Activated T-cell treated with anti-CD3 and anti-CD28 coated beads for 24 hours (primary cell): ENCODE measurements at regions not wholly inside any gene's neighbourhood (a gene's known extent, or its start where the extent isn't known, plus 50 kb on each side); places are given as distances from the start of the nearest gene placed in this dataset.

ENCODE experiments used
- DNase-seq: peaks from one replicate; pipeline ENCODE4 v3.0.0-alpha.2; 2020; ENCODE audit warnings: low read depth

GRCh38 chr18:78213361-78213994 is 766.1 kb upstream of the SALL3 start:
- DNase-seq = no peak

DNA sequence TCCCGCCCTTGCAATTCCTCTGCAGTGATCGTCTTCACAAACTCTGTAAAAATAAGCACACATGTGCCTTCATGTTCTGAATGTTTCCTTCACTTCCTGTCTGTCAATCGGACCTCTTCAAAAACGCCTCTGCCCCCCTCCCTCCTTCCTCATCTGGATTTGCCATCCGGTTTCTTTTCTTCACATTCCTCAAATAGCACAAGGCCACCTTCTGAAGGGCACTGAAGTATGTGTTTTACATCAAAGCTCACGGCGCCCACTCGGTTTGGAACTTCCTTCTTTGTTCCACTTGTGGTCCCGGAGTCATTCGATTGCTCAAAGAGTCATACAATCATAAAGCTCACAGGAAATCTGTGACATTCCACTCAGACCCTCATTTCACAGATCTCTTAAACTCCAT is 758.1 kb upstream of the SALL3 start:
- DNase-seq = no peak

- DNase-seq = no peak
Measured at GRCh38 chr18:78228974-78229373, 750.6 kb upstream of the SALL3 start.

- DNase-seq = no peak
Measured at GRCh38 chr18:78230911-78231310, 748.7 kb upstream of the SALL3 start.

DNA sequence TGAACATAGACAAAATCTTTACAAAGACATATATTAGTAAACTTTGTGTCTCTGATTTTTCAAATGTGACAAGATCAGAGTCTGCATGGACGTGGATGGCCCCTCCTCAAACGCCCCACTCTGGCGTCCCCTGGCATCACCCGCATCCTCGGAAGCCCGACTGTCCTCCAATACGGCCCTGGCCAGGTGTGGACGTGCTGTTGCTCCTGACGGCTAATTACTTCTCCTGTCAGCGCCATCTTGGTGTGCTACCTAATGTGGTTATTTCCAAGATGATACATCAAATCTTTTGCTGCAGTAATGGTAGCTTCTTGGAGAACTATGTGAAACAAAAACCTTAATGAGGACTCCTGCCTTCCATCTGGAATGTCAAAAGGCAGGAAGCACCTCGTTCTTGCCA is 747.4 kb upstream of the SALL3 start:
- DNase-seq = no peak

GRCh38 chr18:78237864-78238263 is 741.8 kb upstream of the SALL3 start:
- no peak for DNase-seq

DNA sequence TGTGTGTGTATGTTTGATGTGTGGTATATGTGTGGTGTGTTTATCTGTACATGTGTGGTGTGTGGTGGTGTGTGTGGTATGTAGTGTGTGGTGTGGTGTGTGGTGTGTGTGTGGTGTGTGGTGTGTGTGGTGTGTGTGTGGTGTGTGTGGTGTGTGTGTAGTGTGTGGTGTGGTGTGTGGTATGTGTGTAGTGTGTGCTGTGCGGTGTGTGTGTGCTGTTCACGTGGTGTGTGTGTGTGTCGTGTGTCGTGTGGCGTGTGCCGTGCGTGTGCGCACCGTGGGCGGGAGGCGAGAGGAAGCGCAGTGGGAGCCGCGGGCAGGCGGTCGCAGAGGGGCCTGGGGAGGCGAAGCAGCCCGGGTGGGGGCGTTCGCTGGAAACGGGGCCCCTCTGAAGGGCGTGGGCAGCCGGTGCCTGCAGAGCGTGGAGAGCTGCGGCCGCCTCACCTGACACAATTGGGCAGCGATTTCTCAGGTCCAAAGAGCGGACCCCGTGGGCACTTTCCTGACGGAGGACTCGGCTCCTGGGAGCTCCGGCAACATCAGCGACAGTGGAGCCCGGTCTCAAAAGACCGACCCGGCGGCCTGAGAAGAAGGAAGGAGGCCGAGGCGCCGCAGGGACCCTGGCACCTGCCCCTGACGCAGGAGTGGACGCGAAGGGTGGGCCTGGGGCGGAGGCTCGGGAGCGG is 741.1 kb upstream of the SALL3 start:
- DNase-seq = no peak

GRCh38 chr18:78239090-78239457 is 740.5 kb upstream of the SALL3 start:
- no peak for DNase-seq

- DNase-seq = no peak
Measured at GRCh38 chr18:78240101-78240500, 739.5 kb upstream of the SALL3 start.

GRCh38 chr18:78240627-78241252 is 738.9 kb upstream of the SALL3 start:
- DNase-seq = no peak

DNA sequence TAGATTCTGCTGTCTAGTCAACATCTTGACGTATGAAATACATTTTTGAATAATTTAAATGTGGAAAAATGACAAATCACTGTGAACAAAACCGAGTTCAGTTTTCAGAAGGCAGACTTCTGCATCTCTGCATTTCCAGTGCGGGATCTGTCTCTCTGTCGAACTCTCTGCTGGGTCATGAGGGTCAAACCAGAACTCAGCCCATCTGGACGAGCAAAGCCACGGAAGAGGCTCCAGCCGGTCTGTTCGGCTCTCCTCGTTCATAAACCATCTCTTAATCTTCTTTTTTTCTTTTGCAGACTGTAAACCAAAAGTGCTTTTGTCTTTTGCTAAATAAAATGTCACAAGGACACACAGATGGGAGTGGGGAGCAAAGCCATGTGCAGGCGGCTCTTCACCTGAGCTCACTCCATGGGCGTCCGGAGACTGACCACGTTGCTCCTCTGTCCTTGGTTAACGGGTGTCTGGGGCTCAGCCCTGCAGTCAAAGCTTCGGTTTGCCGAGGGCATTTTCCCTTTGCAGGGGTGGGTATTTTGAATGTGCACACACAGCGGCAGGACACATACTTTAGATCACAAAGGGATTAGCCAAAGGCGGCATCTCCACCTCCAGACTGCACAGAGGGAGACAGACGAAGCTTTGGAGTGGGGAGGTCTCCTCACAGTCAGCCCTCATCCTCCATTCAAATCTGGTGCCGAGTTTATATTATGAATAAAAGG is 737.9 kb upstream of the SALL3 start:
- no peak for DNase-seq

DNA sequence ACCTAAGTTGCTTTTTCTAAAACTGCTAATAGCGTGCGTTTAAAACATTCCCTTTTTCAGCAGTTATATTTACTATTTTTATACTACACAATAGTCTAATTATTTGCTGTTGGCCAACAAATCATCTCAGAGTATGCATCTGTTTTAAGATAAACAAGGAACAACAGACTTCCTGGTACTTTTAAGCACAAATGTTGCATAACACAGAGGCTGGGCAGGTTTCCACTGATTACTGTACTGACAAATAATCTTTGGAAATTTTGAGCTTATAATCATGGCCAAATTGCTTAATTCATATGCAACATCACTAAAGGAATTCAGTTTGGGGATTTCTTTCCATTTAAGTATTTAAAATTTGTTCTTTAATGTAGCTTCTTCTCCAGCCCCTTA is 737.4 kb upstream of the SALL3 start:
- no peak for DNase-seq

- DNase-seq = no peak
Measured at GRCh38 chr18:78242806-78243205, 736.8 kb upstream of the SALL3 start.

DNA sequence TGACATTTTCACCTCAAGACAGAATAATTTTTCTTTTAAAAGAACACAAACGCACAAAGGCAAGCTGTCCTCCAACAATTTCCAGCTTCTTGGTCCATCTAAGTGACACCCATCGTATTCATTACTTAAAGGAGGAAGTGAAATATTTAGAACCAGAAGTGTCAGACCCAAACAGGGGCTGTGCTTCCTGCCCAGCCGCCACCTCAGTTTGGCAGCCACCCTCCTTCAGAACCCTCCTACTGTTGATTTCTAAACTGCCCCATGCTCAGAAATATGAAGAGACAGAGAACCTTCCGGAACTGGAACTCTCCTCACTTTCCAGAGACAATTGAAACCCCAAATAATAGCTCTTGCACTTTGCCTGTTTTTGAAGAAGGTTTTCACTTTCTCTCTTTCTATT is 734.8 kb upstream of the SALL3 start:
- DNase-seq = no peak

DNA sequence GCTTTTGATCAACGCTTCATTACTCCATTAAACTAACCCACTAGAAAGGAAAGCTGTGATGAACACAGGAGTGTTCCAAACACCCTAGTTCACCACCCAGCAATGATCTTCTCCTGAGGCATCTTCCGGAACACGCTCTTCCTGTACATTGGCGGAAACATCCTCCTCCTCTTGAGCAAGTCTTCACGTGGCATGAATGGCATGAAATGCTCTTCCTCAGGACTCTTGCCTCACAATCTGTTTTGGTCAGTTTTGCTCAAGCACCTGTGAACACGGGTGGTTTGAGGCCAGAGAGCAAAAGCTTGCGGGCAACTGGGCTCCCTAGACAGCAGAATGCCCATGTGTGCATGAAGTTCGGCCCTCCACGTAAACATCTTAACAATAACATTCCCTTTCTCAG is 734.2 kb upstream of the SALL3 start:
- DNase-seq = no peak

DNA sequence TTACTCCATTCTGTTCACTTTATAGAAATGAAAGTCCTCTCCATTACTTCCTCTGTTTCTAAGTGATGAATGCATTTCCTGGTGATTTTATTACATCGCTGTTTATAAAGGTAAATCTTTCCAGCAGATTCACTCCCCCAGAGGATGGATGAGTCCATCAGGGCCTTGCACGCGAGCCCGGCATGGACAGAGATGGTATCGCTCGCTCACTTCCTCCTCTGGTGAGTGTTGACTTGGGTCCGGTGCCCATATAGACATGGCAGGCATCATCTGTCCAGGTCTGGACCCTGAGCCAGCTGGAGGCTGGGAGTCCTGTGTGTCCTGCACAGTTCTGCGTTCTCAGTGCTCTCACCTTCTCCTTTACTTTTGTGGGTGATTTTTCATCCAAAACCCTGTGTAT is 733.6 kb upstream of the SALL3 start:
- DNase-seq = no peak

- DNase-seq = no peak
Measured at GRCh38 chr18:78246588-78246987, 733.0 kb upstream of the SALL3 start.

DNA sequence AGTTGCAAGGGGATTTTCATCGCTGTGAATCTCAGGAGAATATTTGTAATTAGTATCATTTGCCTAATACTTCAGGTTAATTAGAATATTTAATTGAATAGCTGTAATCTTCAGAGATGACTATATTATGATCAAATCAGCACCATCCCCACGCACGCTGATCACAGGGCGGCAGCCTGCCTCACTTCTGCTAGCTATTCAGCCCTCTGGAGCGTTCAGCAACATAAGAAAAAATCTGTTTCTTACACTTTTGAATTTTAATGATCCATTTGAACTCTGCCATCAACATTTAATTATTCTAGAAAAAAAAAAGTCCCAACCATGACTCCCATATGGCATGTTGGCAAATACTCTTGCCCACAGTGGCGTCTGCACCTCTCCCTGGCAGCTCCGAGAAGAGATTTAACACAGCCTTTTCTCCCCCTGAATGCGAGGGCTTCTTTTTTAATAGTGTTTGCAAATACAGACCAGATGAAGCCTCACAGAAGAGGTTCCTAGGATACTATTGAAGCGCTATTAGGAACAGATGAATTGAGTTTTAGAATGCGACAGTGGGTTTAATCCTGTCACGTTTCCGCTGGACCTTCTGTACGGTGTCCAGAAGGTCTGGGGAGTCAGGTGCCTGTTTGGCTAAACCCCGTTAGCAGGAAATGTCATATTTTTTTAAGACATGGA is 731.9 kb upstream of the SALL3 start:
- no peak for DNase-seq

- DNase-seq = no peak
Measured at GRCh38 chr18:78255013-78255412, 724.6 kb upstream of the SALL3 start.

GRCh38 chr18:78268226-78268988 is 711.2 kb upstream of the SALL3 start:
- no peak for DNase-seq

GRCh38 chr18:78271790-78272189 is 707.8 kb upstream of the SALL3 start:
- no peak for DNase-seq

DNA sequence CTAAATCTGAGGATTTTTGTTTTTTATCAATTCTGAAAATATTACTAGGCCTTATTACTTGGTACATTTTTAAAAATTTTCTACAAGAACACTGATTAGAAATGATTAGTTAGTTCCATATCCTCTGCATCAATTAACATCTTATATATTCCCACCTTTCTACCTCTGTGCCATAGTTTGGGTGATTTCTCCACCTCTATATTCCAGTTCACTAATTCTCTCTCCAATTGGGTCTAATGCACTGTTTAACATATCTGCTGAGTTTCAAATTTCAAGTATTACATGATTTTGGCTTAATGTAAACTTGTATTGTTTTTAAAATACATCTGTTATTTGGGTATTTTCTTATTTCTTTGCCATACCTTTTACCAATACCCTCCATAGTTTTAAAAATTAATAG is 705.7 kb upstream of the SALL3 start:
- no peak for DNase-seq
